Keratinocyte (primary cell): ENCODE measurements at regions not wholly inside any gene's neighbourhood (a gene's known extent, or its start where the extent isn't known, plus 50 kb on each side); places are given as distances from the start of the nearest gene placed in this dataset.

ENCODE experiments used
- EZH2 ChIP-seq: IDR thresholded peaks from one replicate; pipeline ENCODE4 v1.6.1; 2012; ENCODE audit warnings: inconsistent platforms, mild to moderate bottlenecking, low read length, moderate library complexity
- TF ChIP-seq, protein P1 (sequence below), 3 experiments: IDR thresholded peaks in 1 of 3; conservative IDR thresholded peaks in 1 of 3; optimal IDR thresholded peaks in 1 of 3; 2 replicates in 2 of 3; 3 replicates in 1 of 3; pipeline versions ENCODE3 to v1.5.1; 2011; ENCODE audit warnings: low read length in 3 of 3, mild to moderate bottlenecking in 3 of 3, moderate library complexity in 2 of 3, control low read depth in 1 of 3, inconsistent platforms in 1 of 3; ENCODE audit not compliant: insufficient read depth in 2 of 3; ENCODE audit errors: extremely low read depth in 1 of 3

GRCh38 chr3:189569473-189569872, 61.7 kb upstream of the TP63 start:
- TF ChIP-seq, protein P1, sequence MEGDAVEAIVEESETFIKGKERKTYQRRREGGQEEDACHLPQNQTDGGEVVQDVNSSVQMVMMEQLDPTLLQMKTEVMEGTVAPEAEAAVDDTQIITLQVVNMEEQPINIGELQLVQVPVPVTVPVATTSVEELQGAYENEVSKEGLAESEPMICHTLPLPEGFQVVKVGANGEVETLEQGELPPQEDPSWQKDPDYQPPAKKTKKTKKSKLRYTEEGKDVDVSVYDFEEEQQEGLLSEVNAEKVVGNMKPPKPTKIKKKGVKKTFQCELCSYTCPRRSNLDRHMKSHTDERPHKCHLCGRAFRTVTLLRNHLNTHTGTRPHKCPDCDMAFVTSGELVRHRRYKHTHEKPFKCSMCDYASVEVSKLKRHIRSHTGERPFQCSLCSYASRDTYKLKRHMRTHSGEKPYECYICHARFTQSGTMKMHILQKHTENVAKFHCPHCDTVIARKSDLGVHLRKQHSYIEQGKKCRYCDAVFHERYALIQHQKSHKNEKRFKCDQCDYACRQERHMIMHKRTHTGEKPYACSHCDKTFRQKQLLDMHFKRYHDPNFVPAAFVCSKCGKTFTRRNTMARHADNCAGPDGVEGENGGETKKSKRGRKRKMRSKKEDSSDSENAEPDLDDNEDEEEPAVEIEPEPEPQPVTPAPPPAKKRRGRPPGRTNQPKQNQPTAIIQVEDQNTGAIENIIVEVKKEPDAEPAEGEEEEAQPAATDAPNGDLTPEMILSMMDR (optimal IDR thresholded peaks at IDR 0.05 in 1 of 3, IDR thresholded peaks at IDR 0.05 in 1 of 3, conservative IDR thresholded peaks at IDR 0.05 in 1 of 3; ENCODE audit: extremely low read depth in 1 of 3, insufficient read depth in 2 of 3, low read length in 3 of 3), result no peak
- TF ChIP-seq EZH2, result no peak
